Kidney (tissue), 13 donors: ENCODE measurements at regions not wholly inside any gene's neighbourhood (a gene's known extent, or its start where the extent isn't known, plus 50 kb on each side); places are given as distances from the start of the nearest gene placed in this dataset.

Experiments used
- DNase-seq, 5 donors: peaks; one replicate each; pipeline ENCODE4 v3.0.0-alpha.2; 2013 to 2020
- FAIRE-seq: peaks from 2 replicates; lab custom pipeline; 2012; peaks lifted over from hg19 to GRCh38; lab: Jason Lieb, UNC
- H3K27ac ChIP-seq, 2 donors: one replicate each; pipeline ENCODE4 v1.7.0; 2013; ENCODE audit warnings: low read depth in 2 of 2, low read length in 2 of 2, inconsistent platforms in 1 of 2
- H3K27me3 ChIP-seq: one replicate; pipeline ENCODE4 v1.7.1; 2013; ENCODE audit warnings: low read length, inconsistent platforms; ENCODE audit not compliant: control insufficient read depth, insufficient read depth
- H3K36me3 ChIP-seq, 3 donors: one replicate each; pipeline versions ENCODE4 v1.7.0 to v1.7.1; 2013; ENCODE audit warnings: low read length in 3 of 3, control low read depth in 1 of 3, inconsistent platforms in 1 of 3; ENCODE audit not compliant: insufficient read depth in 3 of 3, control insufficient read depth in 2 of 3
- H3K4me1 ChIP-seq, 3 donors: one replicate each; pipeline versions ENCODE4 v1.7.0 to v1.7.1; 2013; ENCODE audit warnings: low read length in 3 of 3, inconsistent platforms in 1 of 3, low read depth in 1 of 3; ENCODE audit not compliant: control insufficient read depth in 2 of 3, insufficient read depth in 2 of 3
- H3K4me3 ChIP-seq, 3 donors: one replicate each; pipeline versions ENCODE4 v1.7.0 to v1.8.1; 2013; ENCODE audit warnings: low read length in 3 of 3, control low read depth in 1 of 3, inconsistent platforms in 1 of 3
- H3K9ac ChIP-seq, 3 donors: one replicate each; pipeline versions ENCODE4 v1.7.0 to v1.7.1; 2013; ENCODE audit warnings: low read length in 3 of 3, control low read depth in 1 of 3, inconsistent platforms in 1 of 3
- H3K9me3 ChIP-seq, 3 donors: one replicate each; pipeline versions ENCODE4 v1.7.0 to v1.7.1; 2013; ENCODE audit warnings: low read length in 3 of 3, control low read depth in 1 of 3, inconsistent platforms in 1 of 3; ENCODE audit not compliant: control insufficient read depth in 2 of 3, insufficient read depth in 1 of 3
- CTCF ChIP-seq: IDR thresholded peaks from 3 replicates; pipeline ENCODE4 v1.5.1; 2012; ENCODE audit warnings: mild to moderate bottlenecking, moderate library complexity, borderline replicate concordance; ENCODE audit not compliant: insufficient read depth; ENCODE audit errors: extremely low read depth
- intact Hi-C: fragments of 100-400 bp; cut with DNase I; formaldehyde crosslinking; loops from one replicate; pipeline ENCODE4 v1.11.1; 2022
- donor health status: control.
- donor health status: control.
- donor health status: control.
- donor health status: control.
- donor health status: control.
- donor health status: DM: yes; HTN: yes; CAD: no.
- donor health status: Normal renal cell carcinoma (clear cell type).

- intact Hi-C loops: no loop called here
- no peak for TF ChIP-seq CTCF
- no peaks in the 10 kb centered on the region for H3K9me3 ChIP-seq
- H3K36me3 ChIP-seq: no peaks in the 10 kb centered on the region
- DNase-seq (no peak), FAIRE-seq (no peak)
- no peak overlapping the region for H3K27ac ChIP-seq
- H3K4me3 ChIP-seq: no peak overlapping the region
- H3K9ac ChIP-seq: no peak overlapping the region
- no peaks in the 10 kb centered on the region for H3K4me1 ChIP-seq
- no peaks in the 10 kb centered on the region for H3K27me3 ChIP-seq
Observed at GRCh38 chr10:74760086-74760979, 66.1 kb upstream of the KAT6B start.

- Histone ChIP-seq H3K9ac (no peak overlapping the region), H3K4me1 (no peaks in the 10 kb centered on the region), H3K27me3 (no peaks in the 10 kb centered on the region), H3K27ac (no peak overlapping the region), H3K36me3 (no peaks in the 10 kb centered on the region), H3K9me3 (no peaks in the 10 kb centered on the region), H3K4me3 (no peak overlapping the region)
- no peak for FAIRE-seq
- DNase-seq: peak in 1 of 5 donors; percentile 23
- intact Hi-C loops: no loop called here
- TF ChIP-seq CTCF: no peak
Observed at GRCh38 chr10:74763934-74764591, 62.3 kb upstream of the KAT6B start.

- no peaks in the 10 kb centered on the region for H3K9me3 ChIP-seq
- no peak overlapping the region for H3K27ac ChIP-seq
- no peaks in the 10 kb centered on the region for H3K27me3 ChIP-seq
- no peak for FAIRE-seq
- no peak for TF ChIP-seq CTCF
- no peak overlapping the region for H3K9ac ChIP-seq
- H3K36me3 ChIP-seq: no peaks in the 10 kb centered on the region
- no peak for DNase-seq
- intact Hi-C loops: no loop called here
- no peaks in the 10 kb centered on the region for H3K4me1 ChIP-seq
- no peak overlapping the region for H3K4me3 ChIP-seq
Observed at GRCh38 chr10:74765465-74765975, 60.9 kb upstream of the KAT6B start.
